ENCODE measurements at regions not wholly inside any gene's neighbourhood (a gene's known extent, or its start where the extent isn't known, plus 50 kb on each side); places are given as distances from the start of the nearest gene placed in this dataset.

- no peak for TF ChIP-seq CTCF (IDR thresholded peaks at IDR 0.05; ENCODE audit: low read depth, low read length)
- no peak for TF ChIP-seq POLR2A (IDR thresholded peaks at IDR 0.05; ENCODE audit: extremely low read depth, insufficient read length)
- TF ChIP-seq MYC (IDR thresholded peaks at IDR 0.05; ENCODE audit: low read depth, low read length) = no peak
- TF ChIP-seq MAX (IDR thresholded peaks at IDR 0.05; ENCODE audit: low read depth, low read length) = no peak
Observed at GRCh38 chr11:104279587-104279986, 115.6 kb upstream of the PDGFD start.
